GM12878 (cell line): ENCODE measurements at regions not wholly inside any gene's neighbourhood (a gene's known extent, or its start where the extent isn't known, plus 50 kb on each side); places are given as distances from the start of the nearest gene placed in this dataset.

Experiments
- ATAC-seq: fragments of 200-7000 bp; cut with Tn5 transposase; 3 replicates; pipeline ENCODE4 v1.9.1; 2020; ENCODE audit warnings: mild to moderate bottlenecking, moderate library complexity
- BruUV-seq: library from RNA; stranded (reverse); fragments of 400-500 nt; replicated peaks from 2 replicates; lab custom pipeline; 2021; lab: Mats Ljungman, UMichigan
- CTCF ChIA-PET: fragments of 300-600 bp; sonication (Branson Sonifier 250); formaldehyde crosslinking; extraction: SDS; loops from one replicate; lab custom pipeline; 2021; ENCODE audit warnings: inconsistent platforms; lab: Yijun Ruan, JAX
- POLR2A ChIA-PET: fragments of 350-600 bp; formaldehyde crosslinking; extraction: SDS; loops from one replicate; lab custom pipeline; 2021; ENCODE audit warnings: inconsistent platforms; lab: Charles Lee
- RAD21 ChIA-PET: fragments of 300-600 bp; sonication (Branson Sonifier 250); formaldehyde crosslinking; loops from one replicate; lab custom pipeline; 2023; ENCODE audit warnings: antibody characterized with exemption; ENCODE audit not compliant: unreplicated experiment; lab: Charles Lee
- SMC1A ChIA-PET: fragments of 300-600 bp; sonication (Branson Sonifier 250); formaldehyde crosslinking; loops from one replicate; lab custom pipeline; 2023; ENCODE audit not compliant: unreplicated experiment, uncharacterized antibody; lab: Charles Lee
- DNase-seq: peaks from one replicate; pipeline ENCODE4 v3.0.0-alpha.2; 2011; ENCODE audit warnings: low read depth, low spot score
- FAIRE-seq: peaks from 3 replicates; lab custom pipeline; 2011; peaks lifted over from hg19 to GRCh38; lab: Jason Lieb, UNC
- H2AFZ ChIP-seq: 2 replicates; pipeline ENCODE4 v1.6.0; 2011; ENCODE audit warnings: low read depth, low read length, control low read depth; ENCODE audit not compliant: control insufficient read depth
- H3K27ac ChIP-seq: 2 replicates; pipeline ENCODE4 v1.5.1; 2011; ENCODE audit warnings: control low read depth; ENCODE audit not compliant: control insufficient read depth, insufficient read depth
- H3K27me3 ChIP-seq, 2 experiments: replicated peaks in 1 of 2; 2 replicates each; pipeline versions ENCODE4 v1.6.0 to v1.6.1; 2011; ENCODE audit warnings: low read length in 1 of 2; ENCODE audit not compliant: control insufficient read depth in 2 of 2, insufficient read depth in 2 of 2
- H3K36me3 ChIP-seq, 2 experiments: 2 replicates each; pipeline ENCODE4 v1.5.1; 2011; ENCODE audit warnings: low read length in 1 of 2; ENCODE audit not compliant: control insufficient read depth in 2 of 2, insufficient read depth in 2 of 2
- H3K4me1 ChIP-seq: 2 replicates; pipeline ENCODE4 v1.6.1; 2011; ENCODE audit warnings: mild to moderate bottlenecking, low read length, moderate library complexity, mixed read lengths; ENCODE audit not compliant: control insufficient read depth, insufficient read depth
- H3K4me2 ChIP-seq: 2 replicates; pipeline ENCODE4 v1.6.0; 2011; ENCODE audit warnings: control low read depth; ENCODE audit not compliant: control insufficient read depth, insufficient read depth
- H3K4me3 ChIP-seq: fragments of 200-600 bp; sonication (generic); 2 replicates; pipeline ENCODE4 v1.5.1; 2016
- H3K79me2 ChIP-seq: 2 replicates; pipeline ENCODE4 v1.6.0; 2011; ENCODE audit warnings: low read length; ENCODE audit not compliant: control insufficient read depth, insufficient read depth
- H3K9ac ChIP-seq: 2 replicates; pipeline ENCODE4 v1.8.0; 2011; ENCODE audit warnings: low read length, control low read depth, mixed read lengths; ENCODE audit not compliant: control insufficient read depth, insufficient read depth
- H3K9me3 ChIP-seq: replicated peaks from 3 replicates; pipeline ENCODE4 v1.5.1; 2011; ENCODE audit warnings: mild to moderate bottlenecking, low read length; ENCODE audit not compliant: control insufficient read depth, insufficient read depth
- H4K20me1 ChIP-seq: 2 replicates; pipeline ENCODE4 v1.6.0; 2011; ENCODE audit not compliant: control insufficient read depth, insufficient read depth
- CREB1 ChIP-seq: IDR thresholded peaks from 2 replicates; pipeline ENCODE4 v1.6.1; 2012; ENCODE audit warnings: low read depth, mild to moderate bottlenecking, inconsistent platforms
- EGR1 ChIP-seq, 2 experiments: IDR thresholded peaks; 1 replicate in 1 of 2; 2 replicates in 1 of 2; pipeline ENCODE4 v1.6.1; 2011 to 2012; ENCODE audit warnings: low read depth in 2 of 2, low read length in 2 of 2, borderline replicate concordance in 1 of 2, mild to moderate bottlenecking in 1 of 2, moderate library complexity in 1 of 2
- FOXK2 ChIP-seq: fragments of 450-650 bp; IDR thresholded peaks from 2 replicates; pipeline ENCODE4 v1.6.1; 2017; ENCODE audit warnings: mild to moderate bottlenecking, moderate library complexity
- HDAC2 ChIP-seq: fragments of 200-600 bp; sonication (generic); IDR thresholded peaks from 2 replicates; pipeline ENCODE4 v1.6.1; 2017
- IKZF2 ChIP-seq, 2 experiments: fragments of 450-650 bp; IDR thresholded peaks; 2 replicates each; pipeline ENCODE4 v1.6.1; 2017; ENCODE audit warnings: mild to moderate bottlenecking in 2 of 2, moderate library complexity in 2 of 2
- RAD51 ChIP-seq: fragments of 450-650 bp; IDR thresholded peaks from 2 replicates; pipeline ENCODE4 v1.6.1; 2016; ENCODE audit warnings: moderate library complexity, mild to moderate bottlenecking, inconsistent platforms
- RELA ChIP-seq: fragments of 450-650 bp; IDR thresholded peaks from 2 replicates; pipeline ENCODE4 v1.8.0; 2014; ENCODE audit warnings: borderline replicate concordance; ENCODE audit not compliant: partially characterized antibody
- SMAD5 ChIP-seq: IDR thresholded peaks from 2 replicates; pipeline ENCODE4 v1.6.1; 2016; ENCODE audit warnings: antibody characterized with exemption, low read depth
- SREBF2 ChIP-seq: IDR thresholded peaks from 2 replicates; pipeline ENCODE4 v1.6.1; 2012; ENCODE audit warnings: mild to moderate bottlenecking, low read length
- ZNF24 ChIP-seq: fragments of 450-650 bp; IDR thresholded peaks from 2 replicates; pipeline ENCODE4 v1.6.1; 2017; ENCODE audit warnings: antibody characterized with exemption, mild to moderate bottlenecking
- ZNF384 ChIP-seq: IDR thresholded peaks from 2 replicates; pipeline ENCODE4 v1.6.1; 2012; ENCODE audit warnings: low read depth, mild to moderate bottlenecking, low read length, improper control_type of control experiment, borderline replicate concordance
- WGBS: methylation state at CpG from one replicate; pipeline ENCODE4 v1.1.6; 2016; ENCODE audit warnings: low lambda C conversion rate; ENCODE audit not compliant: insufficient replicate concordance, insufficient coverage; ENCODE audit errors: missing lambda C conversion rate; 5-methylcytosine and 5-hydroxymethylcytosine counted together
- in situ Hi-C: fragments of 300-500 bp; cut with MboI; formaldehyde crosslinking; loops from 9 replicates; pipeline ENCODE4 v1.14.3; 2018; ENCODE audit warnings: mixed read lengths
- intact Hi-C: fragments of 100-400 bp; cut with micrococcal nuclease; formaldehyde crosslinking; loops from one replicate; pipeline ENCODE4 v1.14.2; 2022; ENCODE audit not compliant: unreplicated experiment
- TF ChIP-seq, protein P1 (sequence below): IDR thresholded peaks from 2 replicates; pipeline ENCODE4 v1.6.1; 2012; ENCODE audit warnings: low read depth, low read length, improper control_type of control experiment

DNA sequence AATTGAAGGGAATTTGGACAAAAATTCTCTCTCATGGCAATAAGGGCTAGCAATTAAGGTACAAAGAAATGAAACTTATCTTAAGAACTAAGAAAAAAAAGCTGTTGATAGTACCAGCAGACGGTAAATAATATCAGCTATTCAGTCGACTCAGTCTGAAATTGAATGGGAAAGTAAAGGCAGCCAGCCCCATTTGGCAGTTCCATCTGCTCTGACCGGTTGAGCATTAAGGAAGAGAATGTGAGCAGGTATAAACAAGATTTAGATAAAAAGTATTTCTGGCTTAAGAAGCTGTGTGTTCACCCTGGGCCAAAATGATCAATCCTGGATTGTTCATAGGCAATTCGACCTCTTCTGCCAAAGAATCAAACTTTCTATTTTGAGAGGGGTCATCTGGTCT lies 154.6 kb upstream of the NPVF start (continued):
- no peak for TF ChIP-seq ZNF384

DNA sequence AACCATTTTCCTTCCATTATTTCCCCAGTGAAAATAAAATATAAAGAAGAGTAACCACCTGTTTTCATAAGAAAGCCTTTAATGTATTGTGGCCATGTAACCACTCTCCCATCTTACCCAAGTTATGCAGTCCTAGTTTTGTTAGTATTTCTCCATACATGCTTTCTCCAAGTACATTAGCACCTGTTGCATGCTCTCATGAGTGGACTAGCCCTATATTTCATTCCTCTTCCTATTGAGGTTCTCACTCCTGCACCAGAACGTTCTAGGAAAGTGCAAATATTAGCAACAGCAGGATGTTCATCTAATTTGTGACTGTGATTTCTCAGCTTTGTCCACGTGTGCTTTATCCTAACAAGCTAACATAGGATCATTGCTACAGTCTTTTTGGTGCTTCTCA lies 155.1 kb upstream of the NPVF start:
- TF ChIP-seq SMAD5: no peak
- no peak for TF ChIP-seq SREBF2
- TF ChIP-seq FOXK2: no peak
- no peak for TF ChIP-seq IKZF2 (IDR thresholded peaks at IDR 0.05)
- TF ChIP-seq RAD51: no peak
- TF ChIP-seq RELA: no peak
- no peak for TF ChIP-seq HDAC2
- TF ChIP-seq, protein P1, sequence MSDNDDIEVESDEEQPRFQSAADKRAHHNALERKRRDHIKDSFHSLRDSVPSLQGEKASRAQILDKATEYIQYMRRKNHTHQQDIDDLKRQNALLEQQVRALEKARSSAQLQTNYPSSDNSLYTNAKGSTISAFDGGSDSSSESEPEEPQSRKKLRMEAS: no peak
- TF ChIP-seq EGR1 (IDR thresholded peaks at IDR 0.05; ENCODE audit: borderline replicate concordance in 1 of 2, low read depth in 2 of 2, low read length in 2 of 2): no peak
- TF ChIP-seq CREB1: no peak
- TF ChIP-seq ZNF24: no peak
- Histone ChIP-seq H3K4me3 (no peak overlapping the region), H3K9ac (no peak overlapping the region), H3K36me3 (no peaks in the 10 kb centered on the region), H3K27me3 (no peaks in the 10 kb centered on the region), H3K4me2 (no peak overlapping the region), H3K9me3 (no peaks in the 10 kb centered on the region), H3K27ac (no peak overlapping the region), H4K20me1 (no peaks in the 10 kb centered on the region), H2AFZ (no peak overlapping the region), H3K4me1 (no peaks in the 10 kb centered on the region), H3K79me2 (no peaks in the 10 kb centered on the region)
- ATAC-seq (no peak), DNase-seq (no peak), FAIRE-seq (no peak)
- RAD21 ChIA-PET: no interaction called here
- POLR2A ChIA-PET: no interaction called here
- in situ Hi-C loops (loop anchor here (25.0 kb wide), 1 partner anchor 179 kb away; no protein-coding TSS in a partner anchor), intact Hi-C loops (no loop called here)
- SMC1A ChIA-PET: interaction anchor here (0.5 to 2.6 kb wide), 2 partner anchors 8 to 1311 kb away, joined by 4 to 9 read pairs; no protein-coding TSS in a partner anchor
- BruUV-seq: no TSS peak
- whole genome bisulfite sequencing: 0% methylated on average over 2 of the region's 2 CpGs
- CTCF ChIA-PET: interaction anchor here (1.4 to 1.7 kb wide), 2 partner anchors 8 to 183 kb away, joined by 4 to 5 read pairs; no protein-coding TSS in a partner anchor
